A673 (cell line): ENCODE measurements at regions not wholly inside any gene's neighbourhood (a gene's known extent, or its start where the extent isn't known, plus 50 kb on each side); places are given as distances from the start of the nearest gene placed in this dataset.
"Not testable (repeated sequence)": the region's sequence is repeated elsewhere in the genome, so short reads cannot be mapped to it uniquely, and the experiment has no call there.

Source experiments
- BruUV-seq: library from RNA; stranded (reverse); fragments of 400-500 nt; replicated peaks from 2 replicates; lab custom pipeline; 2021; lab: Mats Ljungman, UMichigan
- CTCF ChIA-PET: fragments of 300-600 bp; sonication (Branson Sonifier 250); formaldehyde crosslinking; loops from one replicate; lab custom pipeline; 2022; ENCODE audit warnings: antibody characterized with exemption; lab: Charles Lee
- POLR2A ChIA-PET: fragments of 300-600 bp; sonication (Branson Sonifier 250); formaldehyde crosslinking; loops from one replicate; lab custom pipeline; 2022; ENCODE audit warnings: antibody characterized with exemption; ENCODE audit not compliant: low non-redundant PET; lab: Charles Lee
- DNase-seq: peaks from one replicate; pipeline ENCODE4 v3.0.0-alpha.2; 2015; ENCODE audit warnings: low spot score
- H3K27ac ChIP-seq: fragments of 200-600 bp; sonication (generic); 2 replicates; pipeline ENCODE4 v1.5.1; 2016; ENCODE audit warnings: mixed run types, low read depth, mild to moderate bottlenecking, mixed read lengths, antibody characterized with exemption, low read length; ENCODE audit not compliant: poor library complexity, severe bottlenecking
- H3K27me3 ChIP-seq: fragments of 200-600 bp; sonication (generic); replicated peaks from 2 replicates; pipeline ENCODE4 v1.6.1; 2017; ENCODE audit warnings: mixed run types, low read depth, mild to moderate bottlenecking, mixed read lengths, antibody characterized with exemption, low read length; ENCODE audit not compliant: insufficient read depth, poor library complexity
- H3K36me3 ChIP-seq: fragments of 200-600 bp; sonication (generic); 2 replicates; pipeline ENCODE4 v1.6.1; 2016; ENCODE audit warnings: mixed run types, mild to moderate bottlenecking, mixed read lengths, antibody characterized with exemption, low read length; ENCODE audit not compliant: insufficient read depth, poor library complexity, severe bottlenecking
- H3K4me1 ChIP-seq: fragments of 200-600 bp; sonication (generic); 2 replicates; pipeline ENCODE4 v1.6.1; 2017; ENCODE audit warnings: mixed run types, mild to moderate bottlenecking, mixed read lengths, antibody characterized with exemption, low read length; ENCODE audit not compliant: insufficient read depth, poor library complexity, severe bottlenecking
- H3K4me3 ChIP-seq: fragments of 200-600 bp; sonication (generic); 2 replicates; pipeline ENCODE4 v1.5.1; 2016; ENCODE audit warnings: low read depth, mixed run types, mild to moderate bottlenecking, mixed read lengths, low read length; ENCODE audit not compliant: poor library complexity, severe bottlenecking
- H3K9me3 ChIP-seq: fragments of 200-600 bp; sonication (generic); 2 replicates; pipeline ENCODE4 v1.6.1; 2016; ENCODE audit warnings: mixed run types, low read depth, mild to moderate bottlenecking, mixed read lengths, antibody characterized with exemption, low read length; ENCODE audit not compliant: poor library complexity, severe bottlenecking
- EZH2 ChIP-seq: fragments of 200-600 bp; sonication (generic); IDR thresholded peaks from 2 replicates; pipeline ENCODE4 v1.6.1; 2017; ENCODE audit warnings: borderline replicate concordance, low read depth, mild to moderate bottlenecking, mixed read lengths, antibody characterized with exemption, low read length; ENCODE audit not compliant: poor library complexity, severe bottlenecking
- intact Hi-C: fragments of 100-400 bp; cut with micrococcal nuclease; formaldehyde crosslinking; loops from one replicate; pipeline ENCODE4 v1.10.0; 2022; ENCODE audit not compliant: unreplicated experiment
- TF ChIP-seq, protein P1 (sequence below): fragments of 300-800, 200-600 bp; sonication (generic); conservative IDR thresholded peaks from 2 replicates; pipeline ENCODE4 v1.5.1; 2017; ENCODE audit warnings: low read depth, mild to moderate bottlenecking, antibody characterized with exemption, low read length, moderate library complexity, mixed read lengths

DNA sequence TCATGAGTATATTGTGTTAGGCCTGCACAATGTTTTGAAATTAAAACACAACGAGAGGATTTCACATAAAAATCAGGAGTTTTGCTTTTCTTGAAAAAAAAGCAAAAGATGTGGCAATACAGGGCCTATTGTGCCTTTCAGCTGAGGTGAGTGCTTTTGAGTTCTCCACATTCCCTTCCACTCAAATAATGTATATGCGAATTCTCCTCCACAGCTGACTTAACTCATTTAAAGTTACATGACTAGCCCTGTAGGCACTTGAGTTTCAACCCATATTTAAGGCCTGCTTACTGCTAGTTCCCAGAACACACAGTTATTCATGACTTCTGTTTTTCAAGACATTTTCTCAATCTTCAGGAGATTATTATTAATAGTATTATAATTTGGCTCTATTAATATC is 353.1 kb downstream of the NUP35 start:
- no peak for DNase-seq
- BruUV-seq: no TSS peak
- Histone ChIP-seq H3K36me3 (no peaks in the 10 kb centered on the region), H3K27me3 (no peaks in the 10 kb centered on the region), H3K4me1 (no peaks in the 10 kb centered on the region), H3K9me3 (no peaks in the 10 kb centered on the region), H3K27ac (no peak overlapping the region), H3K4me3 (no peak overlapping the region)
- intact Hi-C loops: no loop called here
- ChIA-PET POLR2A (no interaction called here), CTCF (no interaction called here)
- TF ChIP-seq, protein P1, sequence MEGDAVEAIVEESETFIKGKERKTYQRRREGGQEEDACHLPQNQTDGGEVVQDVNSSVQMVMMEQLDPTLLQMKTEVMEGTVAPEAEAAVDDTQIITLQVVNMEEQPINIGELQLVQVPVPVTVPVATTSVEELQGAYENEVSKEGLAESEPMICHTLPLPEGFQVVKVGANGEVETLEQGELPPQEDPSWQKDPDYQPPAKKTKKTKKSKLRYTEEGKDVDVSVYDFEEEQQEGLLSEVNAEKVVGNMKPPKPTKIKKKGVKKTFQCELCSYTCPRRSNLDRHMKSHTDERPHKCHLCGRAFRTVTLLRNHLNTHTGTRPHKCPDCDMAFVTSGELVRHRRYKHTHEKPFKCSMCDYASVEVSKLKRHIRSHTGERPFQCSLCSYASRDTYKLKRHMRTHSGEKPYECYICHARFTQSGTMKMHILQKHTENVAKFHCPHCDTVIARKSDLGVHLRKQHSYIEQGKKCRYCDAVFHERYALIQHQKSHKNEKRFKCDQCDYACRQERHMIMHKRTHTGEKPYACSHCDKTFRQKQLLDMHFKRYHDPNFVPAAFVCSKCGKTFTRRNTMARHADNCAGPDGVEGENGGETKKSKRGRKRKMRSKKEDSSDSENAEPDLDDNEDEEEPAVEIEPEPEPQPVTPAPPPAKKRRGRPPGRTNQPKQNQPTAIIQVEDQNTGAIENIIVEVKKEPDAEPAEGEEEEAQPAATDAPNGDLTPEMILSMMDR: no peak
- TF ChIP-seq EZH2: no peak

GRCh38 chr2:183478941-183479595 is 354.8 kb downstream of the NUP35 start:
- DNase-seq, H3K27ac ChIP-seq, H3K27me3 ChIP-seq, H3K4me1 ChIP-seq, intact Hi-C loops, CTCF ChIA-PET, H3K4me3 ChIP-seq, H3K9me3 ChIP-seq, BruUV-seq, POLR2A ChIA-PET, H3K36me3 ChIP-seq: not testable (repeated sequence)

DNA sequence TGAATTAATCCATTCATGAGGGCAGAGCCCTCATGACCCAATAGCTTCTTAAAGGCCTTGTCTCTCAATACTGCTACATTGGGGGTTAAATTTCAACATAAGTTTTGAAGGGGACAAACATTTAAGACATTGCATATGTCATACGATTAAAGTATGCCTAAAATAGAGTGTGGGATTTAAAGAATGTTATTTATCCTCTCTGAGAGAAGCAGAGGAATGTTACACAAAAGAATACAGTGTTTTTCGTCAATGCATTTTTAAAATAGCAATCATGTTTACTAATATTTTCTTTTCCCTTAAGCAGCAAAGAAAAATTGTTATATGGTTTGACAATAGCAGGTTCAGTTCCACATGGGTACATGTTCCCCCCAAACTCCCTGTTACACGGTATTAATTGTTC is 363.1 kb downstream of the NUP35 start:
- DNase-seq: no peak
- Histone ChIP-seq H3K27me3 (no peaks in the 10 kb centered on the region), H3K4me3 (no peak overlapping the region), H3K27ac (no peak overlapping the region), H3K4me1 (no peaks in the 10 kb centered on the region), H3K36me3 (no peaks in the 10 kb centered on the region), H3K9me3 (no peaks in the 10 kb centered on the region)
- CTCF ChIA-PET: no interaction called here
- intact Hi-C loops: no loop called here
- POLR2A ChIA-PET: no interaction called here
- no TSS peak for BruUV-seq
- TF ChIP-seq EZH2: no peak
- TF ChIP-seq, protein P1: no peak

- Histone ChIP-seq H3K27ac (no peak overlapping the region), H3K9me3 (no peaks in the 10 kb centered on the region), H3K27me3 (no peaks in the 10 kb centered on the region), H3K36me3 (no peaks in the 10 kb centered on the region), H3K4me3 (no peak overlapping the region), H3K4me1 (no peaks in the 10 kb centered on the region)
- ChIA-PET CTCF (no interaction called here), POLR2A (no interaction called here)
- intact Hi-C loops: no loop called here
- DNase-seq: no peak
- TF ChIP-seq, protein P1: no peak
- TF ChIP-seq EZH2: no peak
- no TSS peak for BruUV-seq
Measured at GRCh38 chr2:183488421-183488820, 364.2 kb downstream of the NUP35 start.
